K562 (cell line): ENCODE measurements at regions not wholly inside any gene's neighbourhood (a gene's known extent, or its start where the extent isn't known, plus 50 kb on each side); places are given as distances from the start of the nearest gene placed in this dataset.
A peak's percentile ranks its signal among the peaks of the same experiment; 100 is the strongest.

Experiments
- ATAC-seq: fragments of 200-7000 bp; cut with Tn5 transposase; 3 replicates; pipeline ENCODE4 v1.9.1; 2020; ENCODE audit warnings: moderate library complexity
- BruUV-seq: library from RNA; stranded (reverse); fragments of 400-500 nt; replicated peaks from 2 replicates; lab custom pipeline; 2021; lab: Mats Ljungman, UMichigan
- CTCF ChIA-PET: fragments of 300-600 bp; formaldehyde crosslinking; extraction: SDS; loops from one replicate; lab custom pipeline; 2021; ENCODE audit warnings: low intra/inter-chr PET ratio; lab: Yijun Ruan, JAX
- POLR2A ChIA-PET: fragments of 300-600, 350-650 bp; sonication (Branson Sonifier 250); formaldehyde crosslinking; extraction: SDS; loops from one replicate; lab custom pipeline; 2021; ENCODE audit warnings: antibody characterized with exemption, inconsistent platforms; lab: Yijun Ruan, JAX
- DNase-seq, 4 experiments: peaks; one replicate each; pipeline versions ENCODE4 v3.0.0 to v3.0.0-alpha.2; 2011 to 2018; ENCODE audit warnings: low spot score in 3 of 4, mixed read lengths in 3 of 4; ENCODE audit errors: extremely low read depth in 1 of 4
- FAIRE-seq: peaks from 2 replicates; lab custom pipeline; 2011; peaks lifted over from hg19 to GRCh38; lab: Jason Lieb, UNC
- H2AFZ ChIP-seq: 2 replicates; pipeline ENCODE4 v1.6.0; 2011; ENCODE audit warnings: low read depth, low read length, control low read depth, inconsistent platforms
- H3K27ac ChIP-seq: fragments of 200-600 bp; 3 replicates; pipeline ENCODE4 v1.8.0; 2011; ENCODE audit warnings: low read depth, mild to moderate bottlenecking, control low read depth, inconsistent platforms, low read length, moderate library complexity, mixed read lengths; ENCODE audit errors: extremely low read depth
- H3K27me3 ChIP-seq, 2 experiments: fragments of 300-600 bp in 1 of 2; 2 replicates in 1 of 2; 3 replicates in 1 of 2; pipeline versions ENCODE4 v1.6.0 to v1.8.0; 2011; ENCODE audit warnings: inconsistent platforms in 2 of 2, low read length in 2 of 2, mild to moderate bottlenecking in 1 of 2, mixed read lengths in 1 of 2, moderate library complexity in 1 of 2; ENCODE audit not compliant: control insufficient read depth in 2 of 2, insufficient read depth in 2 of 2
- H3K36me3 ChIP-seq: fragments of 300-600 bp; 3 replicates; pipeline ENCODE4 v1.8.0; 2011; ENCODE audit warnings: mild to moderate bottlenecking, low read length, inconsistent platforms; ENCODE audit not compliant: control insufficient read depth, insufficient read depth
- H3K4me1 ChIP-seq, 2 experiments: fragments of 200-600 bp in 1 of 2; replicated peaks in 1 of 2; 2 replicates in 1 of 2; 3 replicates in 1 of 2; pipeline versions ENCODE4 v1.5.1 to v1.8.0; 2011; ENCODE audit warnings: inconsistent platforms in 2 of 2, low read length in 2 of 2, mild to moderate bottlenecking in 1 of 2, mixed read lengths in 1 of 2, moderate library complexity in 1 of 2; ENCODE audit not compliant: control insufficient read depth in 2 of 2, insufficient read depth in 2 of 2
- H3K4me2 ChIP-seq: 2 replicates; pipeline ENCODE4 v1.6.1; 2011; ENCODE audit warnings: low read length, control low read depth, inconsistent platforms, mixed read lengths; ENCODE audit not compliant: insufficient read depth
- H3K4me3 ChIP-seq: fragments of 200-600 bp; sonication (generic), shearing (Covaris generic); 2 replicates; pipeline ENCODE4 v1.5.1; 2016; ENCODE audit warnings: control low read depth, inconsistent platforms
- H3K79me2 ChIP-seq: fragments of 200-600 bp; 3 replicates; pipeline ENCODE4 v1.8.0; 2011; ENCODE audit warnings: low read length, inconsistent platforms; ENCODE audit not compliant: control insufficient read depth, insufficient read depth
- H3K9ac ChIP-seq, 2 experiments: 2 replicates each; pipeline versions ENCODE4 v1.6.0 to v1.6.1; 2011; ENCODE audit warnings: low read depth in 2 of 2, low read length in 2 of 2, control low read depth in 1 of 2, inconsistent platforms in 1 of 2, mild to moderate bottlenecking in 1 of 2, mixed read lengths in 1 of 2; ENCODE audit not compliant: insufficient read depth in 1 of 2
- H3K9me1 ChIP-seq: one replicate; pipeline ENCODE4 v1.6.0; 2011; ENCODE audit warnings: inconsistent platforms, mild to moderate bottlenecking, low read length, moderate library complexity; ENCODE audit not compliant: control insufficient read depth, insufficient read depth
- H3K9me3 ChIP-seq: replicated peaks from 2 replicates; pipeline ENCODE4 v1.5.1; 2011; ENCODE audit warnings: low read depth, low read length, inconsistent platforms; ENCODE audit not compliant: control insufficient read depth, insufficient read depth
- H4K20me1 ChIP-seq: replicated peaks from 2 replicates; pipeline ENCODE4 v1.6.1; 2011; ENCODE audit warnings: low read length, inconsistent platforms, mixed read lengths; ENCODE audit not compliant: control insufficient read depth, insufficient read depth
- BCOR ChIP-seq: fragments of 450-650 bp; IDR thresholded peaks from 2 replicates; pipeline ENCODE4 v1.6.1; 2016
- CBFA2T2 ChIP-seq: fragments of 450-650 bp; conservative IDR thresholded peaks from 2 replicates; pipeline ENCODE4 v1.6.1; 2017; ENCODE audit warnings: mild to moderate bottlenecking
- FOXP1 ChIP-seq: sonication (generic); formaldehyde crosslinking; IDR thresholded peaks from 2 replicates; pipeline ENCODE4 v1.8.0; 2022; ENCODE audit warnings: mild to moderate bottlenecking, missing genetic modification reagents
- NFYB ChIP-seq: IDR thresholded peaks from 2 replicates; pipeline ENCODE4 v1.6.1; 2011; ENCODE audit warnings: mild to moderate bottlenecking, moderate library complexity; ENCODE audit not compliant: insufficient read length; ENCODE audit errors: extremely low read depth
- PHB2 ChIP-seq: fragments of 450-650 bp; IDR thresholded peaks from 2 replicates; pipeline ENCODE4 v1.6.1; 2017; ENCODE audit warnings: low read depth
- RREB1 ChIP-seq: fragments of 250-450 bp; sonication (Bioruptor Pico); IDR thresholded peaks from 2 replicates; pipeline ENCODE4 v1.4.0; 2020
- SMAD4 ChIP-seq: fragments of 250-450 bp; sonication (Bioruptor Pico); conservative IDR thresholded peaks from 2 replicates; pipeline ENCODE4 v1.8.0; 2021; ENCODE audit warnings: inconsistent platforms, mild to moderate bottlenecking, moderate library complexity
- ZNF184 ChIP-seq: sonication (generic); formaldehyde crosslinking; IDR thresholded peaks from 2 replicates; pipeline ENCODE4 v1.5.0; 2020; ENCODE audit warnings: missing genetic modification reagents
- ZNF707 ChIP-seq: fragments of 250-450 bp; sonication (Bioruptor Pico); conservative IDR thresholded peaks from 2 replicates; pipeline ENCODE4 v1.8.0; 2022; ENCODE audit warnings: inconsistent platforms, mild to moderate bottlenecking, moderate library complexity
- WGBS: fragments of 100-300 bp; shearing (Covaris generic); methylation state at CpG from one replicate; pipeline ENCODE4 v1.1.6; 2016; ENCODE audit warnings: low coverage, mixed read lengths; ENCODE audit not compliant: insufficient coverage; ENCODE audit errors: missing lambda C conversion rate; 5-methylcytosine and 5-hydroxymethylcytosine counted together
- in situ Hi-C: fragments of 300-500 bp; cut with MboI; formaldehyde crosslinking; loops from 4 replicates; pipeline ENCODE4 v1.15.0; 2018; ENCODE audit warnings: inconsistent platforms, mixed read lengths
- intact Hi-C: fragments of 100-400 bp; cut with micrococcal nuclease; formaldehyde crosslinking; loops from 2 replicates; pipeline ENCODE4 v1.14.2; 2022

- H3K4me1 ChIP-seq = peaks cover 11 to 58% of the 10 kb centered on the region in 2 experiments; a peak in 4 of 5 replicates
- H3K9me1 ChIP-seq = no peaks in the 10 kb centered on the region
- H3K4me2 ChIP-seq = peak overlapping the region; percentile 77; the same call in 1 of the 2 replicates
- 0 out of 2 replicates have a peak, but pooled peaks cover 3% of the 10 kb centered on the region for H3K9me3 ChIP-seq
- no peaks in the 10 kb centered on the region for H4K20me1 ChIP-seq
- no TSS peak for BruUV-seq
- no peaks in the 10 kb centered on the region for H3K79me2 ChIP-seq
- H3K4me3 ChIP-seq = no peak overlapping the region
- WGBS = 8% methylated on average over 1 of the region's 1 CpG
- peak overlapping the region; percentile 71 for H3K27ac ChIP-seq
- H3K27me3 ChIP-seq = no peaks in the 10 kb centered on the region
- ChIA-PET CTCF (no interaction called here), POLR2A (interaction anchor here (0.6 to 1.6 kb wide), 6 partner anchors 9 to 349 kb away, joined by 3 to 8 read pairs (median 3); no protein-coding TSS in a partner anchor)
- FAIRE-seq (no peak), DNase-seq (no peak), ATAC-seq (no peak)
- intact Hi-C loops (loop anchor here (1.0 to 5.0 kb wide), 5 partner anchors 10 to 149 kb away; no protein-coding TSS in a partner anchor), in situ Hi-C loops (no loop called here)
- TF ChIP-seq CBFA2T2 (no peak), FOXP1 (no peak), RREB1 (CRISPR knock-in tag) (no peak), BCOR (no peak), SMAD4 (CRISPR knock-in tag) (no peak), ZNF184 (CRISPR knock-in tag) (no peak), PHB2 (no peak), NFYB (no peak), ZNF707 (CRISPR knock-in tag) (no peak)
- H3K36me3 ChIP-seq = no peaks in the 10 kb centered on the region
- peak overlapping the region in 1 of 2 experiments; percentile 42; a peak in 2 of 4 replicates for H3K9ac ChIP-seq
- peak overlapping the region; percentile 80 for H2AFZ ChIP-seq
Observed at GRCh38 chr3:193852901-193853300, 259.9 kb downstream of the OPA1 start.
